Ishikawa (cell line): ENCODE measurements at regions not wholly inside any gene's neighbourhood (a gene's known extent, or its start where the extent isn't known, plus 50 kb on each side); places are given as distances from the start of the nearest gene placed in this dataset.

Experiments used
- FOXM1 ChIP-seq: IDR thresholded peaks from 2 replicates; pipeline ENCODE4 v1.6.1; 2012; ENCODE audit warnings: low read depth, borderline replicate concordance
- MAX ChIP-seq: IDR thresholded peaks from 2 replicates; pipeline ENCODE4 v1.6.1; 2012
- RAD21 ChIP-seq: IDR thresholded peaks from 2 replicates; pipeline ENCODE4 v1.6.1; 2012; ENCODE audit warnings: low read depth
- YY1 ChIP-seq: IDR thresholded peaks from 2 replicates; pipeline ENCODE4 v1.6.1; 2012; ENCODE audit warnings: low read depth

- TF ChIP-seq MAX = no peak
- no peak for TF ChIP-seq FOXM1
- TF ChIP-seq YY1 = no peak
- TF ChIP-seq RAD21 = no peak
Observed at GRCh38 chr7:142608630-142609428, 140.4 kb upstream of the PRSS1 start.
